Sigmoid colon (tissue), 4 donors: ENCODE measurements at regions not wholly inside any gene's neighbourhood (a gene's known extent, or its start where the extent isn't known, plus 50 kb on each side); places are given as distances from the start of the nearest gene placed in this dataset.

Experiments used
- CTCF ChIP-seq, 4 experiments: fragments of 450-650 bp in 3 of 4; fragments of 200-600 bp in 1 of 4; IDR thresholded peaks; one replicate each; pipeline ENCODE4 v1.5.1; 2016 to 2019; ENCODE audit warnings: antibody characterized with exemption in 4 of 4, mild to moderate bottlenecking in 3 of 4, moderate library complexity in 2 of 4
- EP300 ChIP-seq, 4 donors: sonication (generic); formaldehyde crosslinking; IDR thresholded peaks; one replicate each; pipeline ENCODE4 v1.6.1; 2017; ENCODE audit warnings: antibody characterized with exemption in 4 of 4
- POLR2A ChIP-seq, 2 donors: fragments of 450-650 bp; IDR thresholded peaks; one replicate each; pipeline ENCODE4 v1.6.1; 2016; ENCODE audit warnings: antibody characterized with exemption in 2 of 2, mild to moderate bottlenecking in 2 of 2, moderate library complexity in 2 of 2

- peak in 3 of 4 experiments; percentile 25 to 43 (median 30) for TF ChIP-seq CTCF (IDR thresholded peaks at IDR 0.05)
- TF ChIP-seq EP300 (IDR thresholded peaks at IDR 0.05), result no peak
- TF ChIP-seq POLR2A (IDR thresholded peaks at IDR 0.05), result no peak
Measured at GRCh38 chr2:154623819-154624218, 74.7 kb upstream of the KCNJ3 start.
